ENCODE measurements at regions not wholly inside any gene's neighbourhood (a gene's known extent, or its start where the extent isn't known, plus 50 kb on each side); places are given as distances from the start of the nearest gene placed in this dataset.
"Not testable (repeated sequence)": the region's sequence is repeated elsewhere in the genome, so short reads cannot be mapped to it uniquely, and the experiment has no call there.

DNA sequence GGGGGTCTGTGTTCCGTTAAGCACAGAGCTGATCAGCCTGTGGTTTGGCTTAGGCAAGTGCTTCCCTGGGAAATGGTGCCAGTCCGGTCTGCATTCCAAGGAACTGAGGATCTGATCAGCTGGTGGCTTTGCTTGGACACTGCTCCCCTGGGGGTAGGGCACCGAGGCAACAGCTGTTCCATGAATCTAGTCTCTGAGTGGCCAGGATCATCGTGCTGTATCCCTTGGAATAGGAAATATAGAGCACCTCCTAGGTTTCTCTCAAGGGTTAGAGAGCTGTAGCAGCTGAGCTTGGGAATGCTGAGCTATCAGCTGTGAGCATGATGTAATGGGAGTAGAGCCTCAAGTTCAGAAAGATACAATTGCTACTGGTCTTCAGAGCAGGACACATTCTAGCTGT, 863.9 kb downstream of the RAPGEF2 start:
- no peak for DNase-seq

GRCh38 chr4:159976871-159977482, 874.1 kb downstream of the RAPGEF2 start:
- not testable (repeated sequence) for DNase-seq

GRCh38 chr4:159977907-159978617, 875.2 kb downstream of the RAPGEF2 start:
- DNase-seq, result no peak

DNA sequence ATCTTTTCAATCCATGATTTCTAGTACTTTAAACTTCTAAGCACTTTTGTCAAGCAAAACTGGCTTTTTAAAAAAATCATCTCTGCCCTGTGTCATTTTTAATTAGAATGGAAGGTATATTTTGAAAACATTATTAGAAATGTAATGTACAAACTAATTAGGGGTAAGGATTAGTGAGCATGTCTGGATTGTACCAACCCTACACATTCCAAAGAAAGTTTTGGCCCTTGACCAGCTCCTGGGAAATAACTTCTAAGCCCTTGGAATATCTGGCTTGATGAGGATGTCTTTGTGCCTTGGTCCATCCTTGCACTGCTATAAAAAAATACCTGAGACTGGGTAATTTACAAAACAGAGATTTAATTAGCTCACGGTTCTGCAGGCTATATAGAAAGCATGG, 876.5 kb downstream of the RAPGEF2 start:
- no peak for DNase-seq

DNA sequence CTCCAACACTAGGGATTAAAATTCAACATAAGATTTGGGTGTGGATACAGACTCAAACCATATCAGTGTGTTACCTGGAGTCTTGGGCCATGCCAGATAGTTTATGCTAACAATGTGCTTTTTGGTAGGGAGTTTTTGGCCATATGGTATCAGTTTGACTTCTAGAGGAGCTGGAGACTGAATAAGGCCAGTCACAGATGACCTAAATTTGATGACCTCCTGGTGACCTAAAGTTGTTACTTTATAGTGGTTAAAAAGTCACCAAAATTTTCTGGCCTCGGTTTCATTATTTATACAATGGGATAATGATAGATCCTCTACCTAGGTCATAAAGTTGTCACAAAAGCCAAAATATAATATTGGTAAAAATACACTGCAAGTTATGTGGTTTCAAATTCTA, 877.1 kb downstream of the RAPGEF2 start:
- DNase-seq, result no peak

- DNase-seq, result no peak
Observed at GRCh38 chr4:159980826-159981468, 878.1 kb downstream of the RAPGEF2 start.

DNA sequence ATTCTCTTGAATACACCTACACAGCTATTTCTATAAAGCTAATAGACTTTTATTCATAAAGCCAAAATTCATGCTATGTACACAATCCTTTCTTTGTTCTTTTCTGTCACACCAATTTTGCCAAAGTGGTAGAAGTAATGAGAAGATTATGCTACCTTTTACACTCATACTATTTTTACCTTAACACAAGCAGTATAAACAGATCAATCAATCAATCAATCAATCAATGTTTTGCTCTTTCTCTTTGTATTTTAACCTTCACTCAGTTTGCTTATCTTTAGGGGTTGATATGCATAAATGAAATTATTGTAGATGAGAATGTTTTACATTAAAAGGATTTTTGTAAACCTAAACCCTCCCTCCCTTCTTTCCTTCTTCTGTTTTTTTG, 878.6 kb downstream of the RAPGEF2 start:
- DNase-seq, result no peak

- no peak for DNase-seq
Observed at GRCh38 chr4:159983082-159983481, 880.2 kb downstream of the RAPGEF2 start.

DNA sequence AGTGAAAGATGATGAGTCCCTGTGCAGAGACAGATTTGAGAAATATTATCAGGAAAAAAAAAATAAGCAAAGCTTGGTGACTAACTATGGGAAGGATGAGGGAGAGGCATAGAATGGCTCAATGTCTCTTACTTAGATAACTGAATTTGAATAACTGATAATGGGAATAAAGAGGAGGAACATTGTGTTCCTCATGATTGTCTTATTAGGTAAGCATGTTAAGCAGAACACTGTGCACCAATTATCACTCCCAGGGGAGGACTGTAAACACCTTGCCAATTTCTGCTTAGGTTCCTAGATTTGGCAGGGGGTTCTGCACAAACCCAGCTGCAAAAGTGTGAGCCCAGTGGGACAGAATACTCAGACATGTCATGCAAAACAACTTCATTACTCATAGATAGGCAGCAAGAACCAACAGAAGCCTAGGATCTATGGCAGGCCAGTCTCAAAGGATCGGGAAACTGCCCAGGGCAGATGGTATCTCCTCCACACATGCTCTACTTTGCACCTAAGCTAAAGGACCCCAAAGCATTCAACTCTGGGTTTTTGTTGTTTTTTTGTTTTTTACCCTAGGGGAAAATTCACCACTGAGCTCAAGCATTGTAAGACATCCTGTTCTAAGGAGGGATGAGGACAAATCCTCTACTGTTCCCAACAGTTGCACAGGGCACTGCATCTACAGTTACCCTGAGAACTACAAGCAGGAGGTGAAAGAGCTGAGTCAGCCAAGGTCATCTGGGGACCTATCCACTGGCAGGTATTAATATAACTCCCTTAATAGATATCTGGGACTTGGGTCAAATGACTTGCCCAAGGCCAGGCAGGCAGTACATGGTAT, 907.0 kb downstream of the RAPGEF2 start:
- DNase-seq, result no peak

GRCh38 chr4:160019936-160020335, 917.1 kb downstream of the RAPGEF2 start:
- DNase-seq, result no peak

- no peak for DNase-seq
Observed at GRCh38 chr4:160020804-160021203, 917.9 kb downstream of the RAPGEF2 start.

DNA sequence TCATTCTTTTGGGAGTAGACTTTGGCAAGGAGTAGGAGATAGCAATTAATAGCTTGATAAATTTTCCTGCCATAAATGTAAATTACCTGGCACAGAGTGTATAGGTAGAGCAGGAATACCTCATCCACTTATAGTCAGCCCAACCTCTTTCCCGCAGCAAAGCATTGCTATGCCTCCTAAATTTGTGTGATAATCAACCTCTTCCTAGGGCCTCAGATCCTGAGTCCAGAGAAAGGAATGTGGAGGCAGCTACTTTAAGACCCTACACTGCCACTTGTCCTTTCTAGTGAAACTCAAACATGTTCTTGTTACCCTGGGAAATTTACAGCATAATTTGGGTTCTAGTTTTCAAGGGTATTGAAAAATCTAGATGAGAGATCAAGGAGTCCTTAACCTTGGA, 919.0 kb downstream of the RAPGEF2 start:
- no peak for DNase-seq

GRCh38 chr4:160026721-160027120, 923.8 kb downstream of the RAPGEF2 start:
- no peak for DNase-seq

GRCh38 chr4:160034501-160034900, 931.6 kb downstream of the RAPGEF2 start:
- DNase-seq, result no peak

DNA sequence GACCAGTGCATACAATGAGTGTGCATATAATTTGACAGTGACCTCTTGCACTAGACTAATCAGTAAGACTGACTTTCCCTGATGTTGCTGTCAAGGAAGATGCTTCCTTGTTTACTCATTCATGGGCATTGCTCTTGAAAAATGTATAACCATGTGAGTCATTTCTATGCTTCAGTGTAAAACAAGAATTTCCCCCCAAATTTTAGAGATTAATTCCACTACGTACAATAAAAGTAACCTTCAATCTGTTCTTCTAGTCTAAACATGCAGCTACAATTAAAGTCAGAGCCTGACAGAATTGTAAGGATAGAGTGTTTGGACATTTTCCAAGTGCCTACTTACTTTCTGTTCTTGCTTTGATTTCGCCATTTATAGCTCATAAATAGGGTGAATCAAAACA, 935.7 kb downstream of the RAPGEF2 start:
- DNase-seq, result no peak

- no peak for DNase-seq
Observed at GRCh38 chr4:160044693-160045092, 941.8 kb downstream of the RAPGEF2 start.

GRCh38 chr4:160082432-160083207, 979.7 kb downstream of the RAPGEF2 start:
- DNase-seq, result no peak

- DNase-seq, result no peak
Observed at GRCh38 chr4:160091631-160092030, 988.8 kb downstream of the RAPGEF2 start.

DNA sequence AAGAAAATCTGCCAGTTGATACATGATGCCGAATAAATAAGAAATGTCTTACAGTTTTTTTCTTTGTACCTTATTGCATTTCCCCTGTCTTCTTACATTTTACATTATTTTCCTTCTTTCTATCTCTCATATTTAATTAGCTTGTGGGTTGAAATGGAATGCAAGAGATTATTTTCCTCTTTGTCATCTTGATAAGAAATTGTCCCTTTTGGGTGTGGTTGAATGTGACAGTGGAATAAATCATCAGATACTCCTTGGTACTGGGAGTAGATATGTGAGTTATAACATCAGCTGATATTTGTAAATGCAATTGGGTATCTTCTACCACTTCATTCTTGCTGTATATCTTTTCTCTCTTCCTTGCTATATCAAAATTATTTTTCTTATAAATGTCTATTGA, 997.4 kb downstream of the RAPGEF2 start:
- DNase-seq, result no peak

GRCh38 chr4:160110891-160111290, 1008.0 kb downstream of the RAPGEF2 start:
- no peak for DNase-seq

GRCh38 chr4:160117686-160118085, 1014.8 kb downstream of the RAPGEF2 start:
- no peak for DNase-seq

GRCh38 chr4:160125576-160126287, 1022.9 kb downstream of the RAPGEF2 start:
- not testable (repeated sequence) for DNase-seq
